GM12874 (cell line): ENCODE measurements at regions not wholly inside any gene's neighbourhood (a gene's known extent, or its start where the extent isn't known, plus 50 kb on each side); places are given as distances from the start of the nearest gene placed in this dataset.

Experiments used
- TF ChIP-seq, protein P1 (sequence below): IDR thresholded peaks from 2 replicates; pipeline ENCODE4 v1.5.1; 2011; ENCODE audit warnings: low read depth, mild to moderate bottlenecking, control low read depth, low read length, moderate library complexity; ENCODE audit not compliant: insufficient read depth

DNA sequence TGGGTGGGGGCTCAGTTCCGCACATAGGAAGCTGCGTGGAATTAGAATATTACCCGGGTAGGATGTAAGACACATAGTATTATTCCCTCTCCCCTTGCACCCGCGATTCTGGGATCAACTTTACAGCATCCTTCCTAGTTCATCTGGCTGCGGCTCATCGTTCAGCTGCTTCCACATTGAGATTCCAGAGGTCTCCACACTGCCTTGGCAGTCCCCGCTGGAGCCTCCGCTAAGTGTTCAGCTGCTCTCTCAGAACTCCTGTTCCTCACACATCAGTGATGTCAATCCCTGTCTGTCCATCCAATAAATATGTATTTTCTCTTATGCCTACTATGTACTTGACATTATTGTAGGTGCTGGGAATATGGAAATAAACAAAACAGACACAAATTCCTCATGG is 135.6 kb upstream of the SYT6 start:
- TF ChIP-seq, protein P1, sequence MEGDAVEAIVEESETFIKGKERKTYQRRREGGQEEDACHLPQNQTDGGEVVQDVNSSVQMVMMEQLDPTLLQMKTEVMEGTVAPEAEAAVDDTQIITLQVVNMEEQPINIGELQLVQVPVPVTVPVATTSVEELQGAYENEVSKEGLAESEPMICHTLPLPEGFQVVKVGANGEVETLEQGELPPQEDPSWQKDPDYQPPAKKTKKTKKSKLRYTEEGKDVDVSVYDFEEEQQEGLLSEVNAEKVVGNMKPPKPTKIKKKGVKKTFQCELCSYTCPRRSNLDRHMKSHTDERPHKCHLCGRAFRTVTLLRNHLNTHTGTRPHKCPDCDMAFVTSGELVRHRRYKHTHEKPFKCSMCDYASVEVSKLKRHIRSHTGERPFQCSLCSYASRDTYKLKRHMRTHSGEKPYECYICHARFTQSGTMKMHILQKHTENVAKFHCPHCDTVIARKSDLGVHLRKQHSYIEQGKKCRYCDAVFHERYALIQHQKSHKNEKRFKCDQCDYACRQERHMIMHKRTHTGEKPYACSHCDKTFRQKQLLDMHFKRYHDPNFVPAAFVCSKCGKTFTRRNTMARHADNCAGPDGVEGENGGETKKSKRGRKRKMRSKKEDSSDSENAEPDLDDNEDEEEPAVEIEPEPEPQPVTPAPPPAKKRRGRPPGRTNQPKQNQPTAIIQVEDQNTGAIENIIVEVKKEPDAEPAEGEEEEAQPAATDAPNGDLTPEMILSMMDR: no peak

GRCh38 chr1:114286960-114287359 is 133.3 kb upstream of the SYT6 start:
- TF ChIP-seq, protein P1: no peak

DNA sequence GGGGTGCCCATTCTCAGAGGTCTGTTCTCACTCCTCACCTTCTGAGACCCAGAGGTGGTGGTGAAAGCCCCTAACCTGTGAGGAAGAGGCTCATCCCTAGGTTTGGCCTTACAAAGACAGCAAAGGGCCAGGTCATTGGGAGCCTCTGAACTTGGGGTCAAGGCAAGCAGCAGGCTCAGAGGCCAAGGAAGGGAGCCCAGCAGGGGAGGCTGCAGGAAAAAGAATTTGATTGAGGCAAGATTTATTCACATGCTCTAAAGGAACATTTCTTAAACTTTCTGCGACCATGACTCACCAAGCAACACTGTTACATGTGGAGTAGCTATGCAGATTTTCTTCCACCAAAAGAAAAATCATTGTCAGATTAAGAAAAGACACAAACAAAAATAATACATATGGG is 132.5 kb upstream of the SYT6 start:
- TF ChIP-seq, protein P1: no peak

- TF ChIP-seq, protein P1: peak; percentile 88
Measured at GRCh38 chr1:114282751-114283403, 129.2 kb upstream of the SYT6 start.

DNA sequence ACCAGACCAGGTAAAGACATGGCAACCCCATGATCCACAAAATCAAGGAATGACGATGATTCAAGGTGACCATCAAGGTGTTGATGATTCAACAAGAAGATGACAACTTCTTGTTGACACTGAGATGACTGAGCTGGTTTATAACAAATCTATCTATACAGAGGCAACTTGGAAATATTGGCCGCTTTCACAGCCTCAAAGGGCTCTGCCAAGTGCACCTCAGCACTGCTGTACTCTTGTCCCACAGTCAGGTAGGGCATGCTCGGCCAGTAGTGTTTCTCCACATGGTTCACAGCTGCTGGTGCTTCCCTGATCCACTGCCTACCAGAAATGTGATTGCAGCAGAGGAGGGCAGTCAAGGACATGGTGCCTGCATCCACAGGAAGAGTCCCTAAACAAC is 125.2 kb upstream of the SYT6 start:
- TF ChIP-seq, protein P1: no peak

GRCh38 chr1:114278430-114278829 is 124.8 kb upstream of the SYT6 start:
- TF ChIP-seq, protein P1: no peak

DNA sequence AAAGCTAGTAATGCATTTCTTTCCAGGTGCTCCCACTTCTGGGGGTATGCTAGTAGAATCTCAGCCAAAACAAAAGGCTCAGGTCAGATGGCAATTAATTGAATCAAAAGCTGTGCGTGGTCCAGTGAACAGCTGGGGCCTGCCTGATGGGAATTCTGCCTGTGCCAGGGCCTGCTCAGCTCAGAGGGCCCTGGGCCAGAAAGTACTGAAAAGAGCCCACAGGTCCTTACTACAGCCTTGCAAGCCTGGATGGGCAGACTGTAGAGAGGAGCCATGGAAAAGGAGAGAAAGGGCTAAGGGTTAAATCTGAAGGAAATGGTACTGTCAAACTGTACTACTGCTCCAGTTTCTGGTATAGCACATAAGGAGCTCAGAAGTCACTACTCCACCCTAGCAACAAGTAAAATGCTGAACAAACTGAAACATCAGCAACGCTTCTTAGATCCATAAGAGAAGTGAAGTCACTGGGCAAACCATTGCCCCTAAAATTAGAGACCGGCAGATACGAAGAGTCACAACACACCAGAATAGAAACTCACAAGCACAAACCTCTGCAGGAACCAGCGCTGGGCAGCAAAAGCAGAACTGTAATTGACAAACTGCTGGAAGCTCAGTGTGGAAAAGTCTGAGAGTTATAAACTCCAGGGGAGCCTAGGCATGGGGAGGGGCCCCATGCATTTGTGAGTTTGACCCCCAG is 121.1 kb upstream of the SYT6 start:
- TF ChIP-seq, protein P1: no peak
